ENCODE measurements at regions not wholly inside any gene's neighbourhood (a gene's known extent, or its start where the extent isn't known, plus 50 kb on each side); places are given as distances from the start of the nearest gene placed in this dataset.

GRCh38 chr3:177960014-177960413, 576.2 kb upstream of the KCNMB2 start:
- no peak for ATAC-seq
- no peak overlapping the region for H3K4me3 ChIP-seq
- intact Hi-C loops (cut with DNase I; ENCODE audit: low total_unique reads) (no loop called here), in situ Hi-C loops (cut with MboI; ENCODE audit: low sequenced_read_pairs in 4 of 4) (no loop called here)
- no peaks in the 10 kb centered on the region for H3K9me3 ChIP-seq
- no peaks in the 10 kb centered on the region for H3K27me3 ChIP-seq
- no peak for DNase-seq
- H3K36me3 ChIP-seq = no peaks in the 10 kb centered on the region
- H3K27ac ChIP-seq = no peak overlapping the region
- TF ChIP-seq POLR2A (IDR thresholded peaks at IDR 0.05) (no peak), CTCF (IDR thresholded peaks at IDR 0.05 in 4 of 5, conservative IDR thresholded peaks at IDR 0.05 in 1 of 5) (no peak)
- no peaks in the 10 kb centered on the region for H3K4me1 ChIP-seq

GRCh38 chr3:177960722-177961121, 575.5 kb upstream of the KCNMB2 start:
- in situ Hi-C loops (cut with MboI; ENCODE audit: low sequenced_read_pairs in 4 of 4) = no loop called here
- no peak for DNase-seq
- no peak overlapping the region for H3K4me3 ChIP-seq
- no peaks in the 10 kb centered on the region for H3K27me3 ChIP-seq
- intact Hi-C loops (cut with DNase I; ENCODE audit: low total_unique reads) = no loop called here
- no peak for ATAC-seq
- TF ChIP-seq POLR2A (IDR thresholded peaks at IDR 0.05) (no peak), CTCF (IDR thresholded peaks at IDR 0.05 in 4 of 5, conservative IDR thresholded peaks at IDR 0.05 in 1 of 5) (no peak)
- H3K36me3 ChIP-seq = no peaks in the 10 kb centered on the region
- H3K9me3 ChIP-seq = no peaks in the 10 kb centered on the region
- H3K27ac ChIP-seq = no peak overlapping the region
- no peaks in the 10 kb centered on the region for H3K4me1 ChIP-seq

- intact Hi-C loops (cut with DNase I; ENCODE audit: low total_unique reads) = no loop called here
- Histone ChIP-seq H3K4me3 (no peak overlapping the region), H3K9me3 (no peaks in the 10 kb centered on the region), H3K27ac (no peak overlapping the region), H3K27me3 (no peaks in the 10 kb centered on the region), H3K4me1 (no peaks in the 10 kb centered on the region), H3K36me3 (no peaks in the 10 kb centered on the region)
- TF ChIP-seq POLR2A (IDR thresholded peaks at IDR 0.05) (no peak), CTCF (IDR thresholded peaks at IDR 0.05 in 4 of 5, conservative IDR thresholded peaks at IDR 0.05 in 1 of 5) (no peak)
- DNase-seq (no peak), ATAC-seq (no peak)
- in situ Hi-C loops (cut with MboI; ENCODE audit: low sequenced_read_pairs in 4 of 4) = no loop called here
Measured at GRCh38 chr3:177961784-177962183, 574.5 kb upstream of the KCNMB2 start.

GRCh38 chr3:177966493-177966892, 569.7 kb upstream of the KCNMB2 start:
- no peak for TF ChIP-seq POLR2A (IDR thresholded peaks at IDR 0.05)
- no peak for TF ChIP-seq CTCF (IDR thresholded peaks at IDR 0.05 in 4 of 5, conservative IDR thresholded peaks at IDR 0.05 in 1 of 5)
- no peaks in the 10 kb centered on the region for H3K9me3 ChIP-seq
- in situ Hi-C loops (cut with MboI; ENCODE audit: low sequenced_read_pairs in 4 of 4) = no loop called here
- H3K36me3 ChIP-seq = no peaks in the 10 kb centered on the region
- no peaks in the 10 kb centered on the region for H3K4me1 ChIP-seq
- DNase-seq (no peak), ATAC-seq (no peak)
- no peak overlapping the region for H3K27ac ChIP-seq
- H3K4me3 ChIP-seq = no peak overlapping the region
- no peaks in the 10 kb centered on the region for H3K27me3 ChIP-seq
- intact Hi-C loops (cut with DNase I; ENCODE audit: low total_unique reads) = no loop called here

GRCh38 chr3:177968891-177969290, 567.3 kb upstream of the KCNMB2 start:
- H3K36me3 ChIP-seq = no peaks in the 10 kb centered on the region
- in situ Hi-C loops (cut with MboI; ENCODE audit: low sequenced_read_pairs in 4 of 4) (no loop called here), intact Hi-C loops (cut with DNase I; ENCODE audit: low total_unique reads) (no loop called here)
- no peak for ATAC-seq
- DNase-seq = no peak
- H3K4me1 ChIP-seq = no peaks in the 10 kb centered on the region
- no peaks in the 10 kb centered on the region for H3K27me3 ChIP-seq
- H3K27ac ChIP-seq = no peak overlapping the region
- no peaks in the 10 kb centered on the region for H3K9me3 ChIP-seq
- no peak overlapping the region for H3K4me3 ChIP-seq
- no peak for TF ChIP-seq POLR2A (IDR thresholded peaks at IDR 0.05)
